Stimulated activated CD8-positive, alpha-beta memory T cell treated with anti-CD3 and anti-CD28 coated beads, Interleukin-12 subunit alpha, Interleukin-12 subunit beta, amount 100 ng/mL, for 24 hours (primary cell): ENCODE measurements at regions not wholly inside any gene's neighbourhood (a gene's known extent, or its start where the extent isn't known, plus 50 kb on each side); places are given as distances from the start of the nearest gene placed in this dataset.

Source experiments
- DNase-seq: peaks from one replicate; pipeline ENCODE4 v3.0.0-alpha.2; 2020; ENCODE audit errors: extremely low read depth

- DNase-seq = no peak
Observed at GRCh38 chr3:104982130-104982529, 384.6 kb upstream of the ALCAM start.

DNA sequence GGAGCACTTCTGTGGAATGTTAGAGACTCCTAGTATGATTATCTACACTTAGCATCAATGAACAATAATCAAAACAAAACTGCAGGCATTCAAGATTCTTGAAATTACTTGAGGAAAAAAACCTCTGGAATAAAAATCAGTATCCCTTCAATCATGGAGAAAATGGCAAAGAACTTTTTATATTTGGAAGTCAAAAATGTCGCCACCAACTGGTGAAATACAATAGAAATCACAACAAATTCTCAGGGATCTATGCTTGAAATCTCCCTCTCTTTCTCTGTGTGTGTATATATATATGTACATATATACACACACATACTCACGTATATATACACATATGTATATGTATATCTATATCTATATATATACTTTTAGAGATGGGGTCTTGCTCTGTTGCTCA, 378.9 kb upstream of the ALCAM start:
- no peak for DNase-seq

DNA sequence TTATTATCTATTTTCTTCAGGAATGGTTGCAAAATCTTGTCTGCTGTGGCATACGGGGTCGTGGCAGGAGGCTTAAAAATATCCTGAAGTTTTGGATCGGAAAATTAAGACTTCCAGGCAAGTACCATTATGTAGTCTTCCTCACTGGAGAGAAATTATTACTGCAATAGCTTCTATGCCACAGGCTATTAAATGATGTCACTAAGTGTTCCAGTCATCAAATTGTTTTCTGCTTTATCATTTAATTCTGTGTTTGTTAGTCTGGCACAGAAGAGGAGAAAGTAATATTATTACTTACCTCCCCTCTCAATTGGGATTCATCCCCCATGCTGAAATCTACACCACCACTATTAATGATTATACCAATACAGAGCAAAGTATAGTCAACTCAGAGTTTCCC, 378.2 kb upstream of the ALCAM start:
- DNase-seq = no peak

GRCh38 chr3:104989878-104990277, 376.8 kb upstream of the ALCAM start:
- no peak for DNase-seq

DNA sequence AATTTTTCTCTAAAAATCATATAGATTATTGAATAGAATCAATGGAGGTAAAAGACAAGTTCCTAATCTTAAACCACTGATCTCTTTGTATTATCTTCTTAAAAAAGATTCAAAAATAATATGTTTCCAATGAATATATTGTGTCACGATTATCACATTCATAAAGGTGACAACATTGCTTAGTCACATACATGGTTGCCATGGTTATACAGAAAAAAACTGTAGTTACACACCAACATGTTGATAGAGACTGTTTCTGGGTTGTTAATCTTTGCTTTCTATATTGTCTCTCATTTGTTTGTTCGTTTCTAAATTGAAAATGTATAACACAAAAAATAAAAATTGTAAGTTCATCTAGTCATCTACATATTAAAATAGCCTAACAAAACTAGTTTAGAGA, 376.0 kb upstream of the ALCAM start:
- no peak for DNase-seq

DNA sequence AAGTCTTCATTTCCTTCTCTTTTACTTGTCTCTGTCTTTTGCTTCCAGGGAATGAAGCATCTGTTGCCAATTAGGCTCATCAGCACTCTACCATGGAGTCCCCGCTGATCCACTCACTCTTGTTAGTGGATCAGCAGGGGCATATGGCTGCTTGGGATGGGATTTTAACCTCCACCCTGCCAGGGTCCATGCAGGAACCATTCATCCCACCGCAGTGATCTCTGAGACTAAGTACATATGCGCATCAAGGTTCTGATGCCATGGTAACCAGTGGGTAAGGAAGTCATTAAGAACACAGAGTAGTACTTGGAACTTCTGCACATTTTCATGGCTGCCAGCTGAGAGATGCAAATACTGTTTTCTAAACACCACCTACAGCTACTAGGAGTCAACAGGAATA, 374.0 kb upstream of the ALCAM start:
- no peak for DNase-seq

- no peak for DNase-seq
Observed at GRCh38 chr3:105006164-105006563, 360.5 kb upstream of the ALCAM start.

GRCh38 chr3:105013657-105014056, 353.1 kb upstream of the ALCAM start:
- DNase-seq = no peak

GRCh38 chr3:105014631-105015030, 352.1 kb upstream of the ALCAM start:
- no peak for DNase-seq

GRCh38 chr3:105022813-105023212, 343.9 kb upstream of the ALCAM start:
- no peak for DNase-seq

DNA sequence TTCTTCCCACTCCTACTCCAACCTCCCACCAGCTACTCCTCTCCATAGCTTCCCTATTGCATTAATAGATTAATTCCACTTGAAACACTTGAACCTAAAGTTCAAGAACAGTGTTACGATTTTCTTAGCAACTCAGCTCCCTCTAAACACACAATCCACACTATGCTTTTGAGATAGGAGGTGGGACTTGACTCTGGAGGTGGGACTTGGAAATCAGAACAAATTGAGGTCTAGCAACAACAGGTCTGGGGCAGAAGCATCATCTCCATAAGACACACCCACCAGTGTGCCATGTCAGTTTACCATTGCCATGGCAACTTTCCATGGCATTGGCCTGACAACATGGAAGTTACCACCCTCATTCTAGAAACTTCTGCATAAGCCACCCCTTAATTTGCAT, 336.5 kb upstream of the ALCAM start:
- DNase-seq = no peak

- DNase-seq = no peak
Observed at GRCh38 chr3:105032541-105032940, 334.2 kb upstream of the ALCAM start.

- DNase-seq = no peak
Observed at GRCh38 chr3:105033081-105033480, 333.6 kb upstream of the ALCAM start.

DNA sequence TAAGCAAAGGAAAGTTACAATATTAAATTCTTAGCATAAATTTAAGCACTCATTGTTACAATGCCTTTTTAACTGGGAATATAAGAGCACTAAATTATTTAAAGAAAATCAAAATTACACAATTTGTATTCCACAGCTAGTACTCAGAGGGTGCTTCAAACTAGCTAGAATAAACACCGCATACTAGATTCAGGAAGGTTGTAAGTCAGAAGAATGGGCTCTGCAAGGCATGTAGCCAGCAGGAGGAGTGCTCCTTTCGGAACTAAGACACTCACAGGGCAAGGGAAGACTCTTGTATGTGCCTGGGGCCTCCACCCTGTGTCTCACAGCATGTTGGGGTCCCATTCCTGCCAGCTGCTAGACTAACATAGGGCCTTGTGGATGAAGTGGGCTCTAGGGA, 327.7 kb upstream of the ALCAM start:
- no peak for DNase-seq

DNA sequence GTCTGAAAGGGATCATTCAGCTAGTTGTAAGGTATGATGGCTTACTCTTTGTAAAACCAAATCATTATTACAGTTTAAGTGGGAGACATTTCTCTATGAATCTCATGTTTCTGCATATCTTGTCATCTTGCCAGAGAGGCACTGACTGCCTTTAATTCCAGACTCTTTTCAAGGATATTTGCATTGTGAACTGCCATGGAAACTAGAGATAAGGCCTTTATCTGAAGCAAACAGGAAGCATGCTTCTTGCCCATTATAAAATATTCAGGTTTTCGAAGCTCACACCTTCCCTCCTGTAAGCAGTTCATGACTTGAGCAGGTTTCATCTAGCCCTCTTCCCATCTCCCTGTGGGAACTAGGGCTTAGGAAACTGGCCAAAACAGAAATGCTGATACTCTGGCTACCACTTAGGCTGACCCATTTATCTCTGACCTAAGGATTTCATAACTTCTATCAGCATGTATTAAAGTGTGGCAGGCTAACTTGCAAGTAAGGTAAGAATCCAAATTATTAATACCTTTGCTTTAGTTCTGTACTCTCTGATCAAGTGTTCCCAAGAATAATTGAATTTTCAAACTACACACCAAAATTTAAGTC, 326.6 kb upstream of the ALCAM start:
- no peak for DNase-seq

DNA sequence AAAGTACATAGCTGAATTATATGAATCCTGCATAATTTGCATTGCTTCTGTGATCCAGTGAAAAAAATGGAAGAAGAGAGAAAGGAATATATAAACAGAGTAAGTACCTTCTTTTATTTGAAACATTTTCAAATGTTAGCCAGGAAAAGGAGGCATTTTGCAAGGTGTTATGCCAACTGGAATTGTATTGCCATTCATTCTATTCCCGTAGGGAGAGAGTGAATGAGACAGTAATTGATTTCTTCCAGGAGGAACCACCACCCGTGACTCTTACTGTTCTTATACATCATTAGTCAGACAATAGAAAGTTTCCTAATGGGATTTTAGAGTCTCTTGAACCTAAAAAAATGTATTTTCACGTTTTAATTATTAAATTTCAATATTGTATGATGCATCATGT, 324.1 kb upstream of the ALCAM start:
- DNase-seq = no peak

GRCh38 chr3:105051111-105051510, 315.6 kb upstream of the ALCAM start:
- no peak for DNase-seq

DNA sequence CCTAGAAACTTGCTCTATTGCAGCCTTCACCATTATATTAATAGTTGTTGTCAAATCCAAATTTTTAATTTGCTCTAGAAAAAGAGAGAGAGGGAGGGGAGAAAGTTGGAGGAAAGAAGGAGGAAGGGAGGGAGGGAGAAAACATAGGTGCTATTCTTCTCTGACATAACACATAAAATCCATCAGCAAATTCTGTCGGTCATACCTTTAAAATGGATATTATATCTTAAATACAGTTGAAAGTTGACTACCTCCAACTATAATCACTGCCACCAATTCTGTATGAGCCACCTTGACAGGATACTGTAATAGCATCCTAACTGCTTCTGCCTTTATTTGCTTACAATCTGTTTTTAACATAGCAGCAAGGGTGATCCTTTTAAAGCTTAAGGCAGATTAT, 314.7 kb upstream of the ALCAM start:
- DNase-seq = no peak

- DNase-seq = no peak
Observed at GRCh38 chr3:105062853-105063252, 303.9 kb upstream of the ALCAM start.

- DNase-seq = no peak
Observed at GRCh38 chr3:105065895-105066839, 300.5 kb upstream of the ALCAM start.

DNA sequence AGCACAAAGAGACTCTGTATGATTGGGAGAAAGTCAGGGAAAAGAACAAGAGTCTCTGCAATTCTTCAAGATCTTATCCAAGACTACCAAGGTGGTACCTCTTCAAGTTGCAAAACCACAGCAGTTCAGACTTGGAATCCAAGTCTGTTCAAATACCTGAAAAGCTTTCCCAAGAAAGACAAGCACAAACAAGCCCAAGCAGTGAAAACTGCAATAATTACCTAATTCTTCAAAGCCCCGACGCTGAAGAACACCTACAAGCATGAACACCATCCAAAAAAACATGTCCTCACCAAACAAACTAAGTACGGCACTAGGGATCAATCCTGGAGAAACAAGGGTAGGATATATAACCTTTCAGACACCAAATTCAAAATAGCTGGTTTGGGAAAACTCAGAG, 299.3 kb upstream of the ALCAM start:
- no peak for DNase-seq

DNA sequence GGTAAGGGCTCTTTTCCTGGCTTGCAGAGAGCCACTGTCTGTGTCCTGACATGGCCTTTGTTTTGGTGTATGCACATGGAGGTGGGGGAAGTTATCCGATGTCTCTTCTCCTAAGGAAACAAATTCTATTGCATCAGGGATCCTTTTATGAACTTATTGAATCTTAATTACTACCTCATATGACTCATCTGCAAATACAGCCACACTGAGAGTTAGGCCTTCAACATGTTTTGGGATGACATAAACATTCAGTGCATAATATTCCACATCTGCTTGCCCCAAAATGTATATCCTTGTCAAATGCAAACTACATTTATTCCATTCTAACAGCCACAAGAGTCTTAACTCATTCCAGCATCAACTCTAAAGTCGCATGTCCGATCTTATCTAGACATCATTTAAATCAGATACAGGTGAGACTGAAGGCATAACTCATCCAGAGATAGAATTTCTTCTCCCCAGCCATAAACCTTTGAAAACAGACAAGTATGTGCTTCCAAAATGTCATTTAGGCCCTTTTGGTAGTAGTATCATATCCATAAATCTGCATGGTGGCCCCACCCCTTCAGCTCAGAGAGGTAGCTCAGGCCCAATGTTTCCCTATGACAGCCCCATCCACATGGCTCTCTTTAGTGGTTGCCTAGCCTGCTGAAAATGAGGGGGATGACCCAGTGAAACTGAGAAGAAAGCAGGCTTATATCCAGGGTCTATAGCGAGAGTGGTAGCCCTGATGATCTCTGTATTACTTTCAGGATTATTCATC, 289.5 kb upstream of the ALCAM start:
- no peak for DNase-seq

DNA sequence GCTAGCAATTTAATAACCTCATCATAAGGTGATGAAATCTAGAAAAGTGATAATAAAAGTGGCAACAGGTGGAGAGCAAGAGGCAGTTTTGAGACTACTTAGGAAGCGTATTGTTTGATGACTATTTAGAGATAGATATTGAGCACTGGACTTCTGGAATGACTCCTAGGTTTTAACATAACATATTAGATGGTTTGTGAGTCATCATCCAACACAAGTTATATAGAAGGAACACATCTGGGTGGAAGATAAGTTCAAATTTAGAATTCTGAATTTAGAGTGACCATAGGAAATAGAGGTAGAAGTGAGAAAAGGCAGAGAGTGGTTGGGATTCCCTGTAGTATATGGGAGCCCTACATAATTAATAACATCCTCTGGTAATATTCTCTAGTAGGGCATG, 282.8 kb upstream of the ALCAM start:
- no peak for DNase-seq
